Right renal cortex interstitium (tissue), 3 donors: ENCODE measurements at regions not wholly inside any gene's neighbourhood (a gene's known extent, or its start where the extent isn't known, plus 50 kb on each side); places are given as distances from the start of the nearest gene placed in this dataset.
"Not testable (repeated sequence)": the region's sequence is repeated elsewhere in the genome, so short reads cannot be mapped to it uniquely, and the experiment has no call there.

Experiments used
- DNase-seq, 3 donors: peaks; one replicate each; pipeline ENCODE4 v3.0.0-alpha.2; 2013; ENCODE audit warnings: low read depth in 3 of 3, low spot score in 2 of 3

- peak in 2 of 3 donors; percentile 29 to 34 for DNase-seq
Measured at GRCh38 chr18:23311351-23312121, 141.6 kb upstream of the RIOK3 start.

DNA sequence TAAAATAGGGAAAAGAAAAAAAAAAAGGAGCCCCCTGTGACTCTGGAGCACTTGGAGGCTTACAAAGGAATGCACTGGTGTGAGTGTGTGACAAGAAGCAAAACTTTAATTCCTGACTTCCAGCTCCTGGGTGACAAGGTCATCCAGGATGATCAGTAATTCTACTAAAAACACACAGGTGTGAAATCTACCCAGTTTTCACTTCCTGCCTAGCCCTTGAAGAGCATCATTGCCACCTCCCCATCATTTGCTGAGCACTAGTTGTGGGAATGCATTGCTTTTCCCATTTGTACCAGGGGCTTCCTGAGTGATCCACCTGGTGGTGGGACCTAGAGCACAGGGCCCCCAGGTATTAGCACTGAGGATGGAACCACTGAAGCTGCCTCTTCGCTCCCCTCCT is 139.7 kb upstream of the RIOK3 start:
- DNase-seq: no peak

- no peak for DNase-seq
Measured at GRCh38 chr18:23314672-23315071, 138.4 kb upstream of the RIOK3 start.

DNA sequence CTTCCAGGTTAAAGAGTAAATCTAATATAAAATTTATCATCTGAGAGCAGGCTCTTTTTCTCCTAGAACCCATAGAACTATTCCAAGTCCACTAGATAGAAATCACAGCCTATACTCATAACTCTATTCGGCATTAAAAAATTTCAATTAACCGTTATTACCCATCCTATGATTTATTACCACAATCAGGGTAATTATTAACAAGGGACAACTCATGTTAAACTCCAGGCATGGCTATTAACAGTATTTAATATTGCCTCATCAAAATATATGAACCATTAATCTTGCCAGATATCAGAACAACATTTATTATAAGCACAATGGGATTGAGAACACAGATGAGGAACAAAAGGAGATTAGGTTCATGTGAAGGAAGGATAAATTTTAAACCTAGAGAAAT is 136.8 kb upstream of the RIOK3 start:
- DNase-seq: no peak

- DNase-seq: no peak
Measured at GRCh38 chr18:23316988-23317387, 136.1 kb upstream of the RIOK3 start.

DNA sequence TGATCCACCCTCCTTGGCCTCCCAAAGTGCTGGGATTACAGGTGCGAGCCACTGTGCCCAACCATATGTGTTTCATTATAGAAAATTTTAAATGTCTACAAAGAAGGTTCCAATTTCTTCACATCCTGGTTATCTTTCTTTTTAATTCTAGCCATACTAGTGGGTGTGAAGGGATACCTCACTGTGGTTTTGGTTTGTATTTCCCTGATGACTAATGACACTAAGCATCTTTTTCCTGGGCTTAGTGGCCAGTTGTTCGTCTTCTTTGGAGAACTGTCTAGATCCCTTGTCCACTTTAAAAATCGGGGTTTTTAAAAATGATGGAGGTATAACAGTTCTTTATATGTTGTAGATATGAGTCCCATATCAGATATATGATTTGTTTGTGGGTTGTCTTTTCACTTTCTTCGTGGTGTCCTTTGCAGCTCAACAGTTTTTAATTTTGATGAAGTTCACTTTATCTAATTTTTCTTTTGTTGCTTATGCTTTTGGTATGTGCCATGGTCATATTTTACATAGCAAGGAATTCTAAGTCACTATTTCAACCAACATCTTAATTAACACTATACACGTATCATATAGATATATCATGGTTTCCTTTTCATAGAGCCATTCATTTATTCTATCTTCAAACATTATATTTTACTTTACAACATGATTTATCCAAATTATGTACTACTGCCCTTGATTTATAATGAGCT is 135.0 kb upstream of the RIOK3 start:
- DNase-seq: no peak

DNA sequence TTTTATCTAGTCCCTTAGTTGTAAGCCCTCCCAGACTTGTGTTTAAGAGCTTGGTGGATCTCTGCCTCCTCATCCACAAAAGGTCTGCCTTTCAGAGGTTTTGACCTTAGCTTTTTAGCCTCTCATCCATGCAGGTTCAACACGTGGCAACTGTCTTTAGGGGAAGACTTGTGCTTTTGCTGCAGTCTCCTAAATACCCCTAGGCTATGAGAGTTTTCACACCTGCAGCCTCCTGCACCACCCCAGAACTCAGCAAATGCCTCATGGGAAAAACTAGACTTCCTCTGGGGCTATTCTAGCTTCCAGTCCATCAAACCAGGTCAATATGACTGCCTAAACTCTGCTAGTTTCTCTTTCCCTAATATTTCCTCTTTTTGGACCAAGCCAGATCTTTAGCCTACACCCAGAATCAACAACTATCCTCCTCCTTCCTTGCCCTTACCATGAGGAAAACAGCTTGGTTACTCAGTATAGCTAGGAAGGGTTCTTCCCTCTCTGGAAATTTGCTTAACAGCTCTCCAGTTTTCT is 132.3 kb upstream of the RIOK3 start:
- no peak for DNase-seq

DNA sequence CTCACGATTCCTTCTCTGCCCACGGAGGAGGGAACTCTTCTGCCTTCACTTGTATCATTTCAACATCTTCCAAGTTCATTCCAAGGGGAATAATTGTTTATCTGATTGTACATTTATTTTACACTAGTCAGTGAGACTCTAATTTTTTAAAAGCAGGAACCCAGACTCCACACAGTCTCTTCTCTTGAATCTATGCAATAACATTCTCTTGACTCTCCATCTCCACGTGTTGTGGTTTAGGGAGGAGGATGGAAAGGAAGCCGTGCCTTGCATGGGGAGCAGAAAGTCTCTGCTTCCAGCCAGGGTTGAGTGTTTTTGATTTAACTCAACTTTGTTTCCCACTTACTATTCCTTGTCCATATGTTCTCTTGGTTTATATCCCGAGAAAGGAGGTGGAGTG is 131.1 kb upstream of the RIOK3 start:
- DNase-seq: no peak

GRCh38 chr18:23324056-23324811 is 128.9 kb upstream of the RIOK3 start:
- no peak for DNase-seq

GRCh38 chr18:23324861-23325260 is 128.2 kb upstream of the RIOK3 start:
- DNase-seq: no peak

- DNase-seq: not testable (repeated sequence)
Measured at GRCh38 chr18:23329671-23330070, 123.4 kb upstream of the RIOK3 start.

DNA sequence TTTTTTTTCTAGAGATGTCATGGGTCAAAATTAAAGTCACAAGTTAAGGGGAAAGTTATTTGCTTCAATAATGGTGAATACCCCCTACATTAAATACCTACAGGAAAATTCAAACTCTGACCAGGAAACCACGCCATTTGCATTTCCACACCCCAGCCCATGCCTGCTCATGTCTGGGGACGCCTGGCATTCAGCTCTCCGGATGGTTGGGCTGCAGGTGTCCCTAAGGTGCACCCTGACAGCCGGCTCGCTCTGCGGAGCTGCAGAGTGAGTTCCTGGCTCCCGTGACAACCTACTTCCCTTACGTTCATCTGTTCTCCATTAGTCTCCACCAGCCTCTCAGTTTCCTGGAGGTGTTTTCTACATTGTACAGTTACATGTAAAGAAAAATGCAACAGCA is 122.7 kb upstream of the RIOK3 start:
- no peak for DNase-seq

GRCh38 chr18:23331091-23331920 is 121.8 kb upstream of the RIOK3 start:
- no peak for DNase-seq

DNA sequence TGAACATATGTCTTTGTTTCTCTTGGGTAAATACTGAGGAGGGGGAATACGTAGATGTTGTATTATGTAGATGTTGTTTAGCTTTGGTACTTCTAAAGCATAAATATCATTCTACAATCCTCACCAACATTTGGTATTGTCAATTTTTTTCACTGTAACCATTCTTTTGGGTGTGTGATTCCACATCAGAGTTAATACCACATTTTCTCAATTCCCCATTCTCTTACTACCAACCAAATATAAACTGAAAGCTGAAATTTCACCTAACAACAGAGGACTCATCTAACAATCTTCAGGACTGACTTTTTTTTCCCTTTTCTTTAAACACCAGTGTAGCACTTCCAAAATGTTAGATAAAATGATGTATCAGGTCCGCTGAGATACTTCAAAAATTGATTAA is 120.7 kb upstream of the RIOK3 start:
- no peak for DNase-seq

GRCh38 chr18:23333827-23334226 is 119.3 kb upstream of the RIOK3 start:
- no peak for DNase-seq

DNA sequence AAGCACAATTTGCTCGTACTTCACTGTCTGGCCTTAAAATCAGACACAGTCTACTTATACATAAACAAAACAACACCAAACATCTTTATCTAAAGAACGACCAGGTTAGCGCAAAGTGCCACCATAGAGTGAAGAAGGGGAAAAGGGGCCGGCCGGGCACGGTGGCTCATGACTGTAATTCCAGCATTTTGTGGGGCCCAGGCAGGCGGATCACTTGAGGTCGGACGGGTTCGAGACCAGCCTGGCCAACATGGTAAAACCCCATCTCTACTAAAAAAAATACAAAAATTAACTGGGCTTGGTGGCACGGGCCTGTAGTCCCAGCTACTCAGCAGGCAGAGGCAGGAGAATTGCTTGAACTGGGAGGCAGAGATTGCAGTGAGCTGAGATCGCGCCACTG is 118.5 kb upstream of the RIOK3 start:
- no peak for DNase-seq

GRCh38 chr18:23336101-23336500 is 117.0 kb upstream of the RIOK3 start:
- DNase-seq: no peak

DNA sequence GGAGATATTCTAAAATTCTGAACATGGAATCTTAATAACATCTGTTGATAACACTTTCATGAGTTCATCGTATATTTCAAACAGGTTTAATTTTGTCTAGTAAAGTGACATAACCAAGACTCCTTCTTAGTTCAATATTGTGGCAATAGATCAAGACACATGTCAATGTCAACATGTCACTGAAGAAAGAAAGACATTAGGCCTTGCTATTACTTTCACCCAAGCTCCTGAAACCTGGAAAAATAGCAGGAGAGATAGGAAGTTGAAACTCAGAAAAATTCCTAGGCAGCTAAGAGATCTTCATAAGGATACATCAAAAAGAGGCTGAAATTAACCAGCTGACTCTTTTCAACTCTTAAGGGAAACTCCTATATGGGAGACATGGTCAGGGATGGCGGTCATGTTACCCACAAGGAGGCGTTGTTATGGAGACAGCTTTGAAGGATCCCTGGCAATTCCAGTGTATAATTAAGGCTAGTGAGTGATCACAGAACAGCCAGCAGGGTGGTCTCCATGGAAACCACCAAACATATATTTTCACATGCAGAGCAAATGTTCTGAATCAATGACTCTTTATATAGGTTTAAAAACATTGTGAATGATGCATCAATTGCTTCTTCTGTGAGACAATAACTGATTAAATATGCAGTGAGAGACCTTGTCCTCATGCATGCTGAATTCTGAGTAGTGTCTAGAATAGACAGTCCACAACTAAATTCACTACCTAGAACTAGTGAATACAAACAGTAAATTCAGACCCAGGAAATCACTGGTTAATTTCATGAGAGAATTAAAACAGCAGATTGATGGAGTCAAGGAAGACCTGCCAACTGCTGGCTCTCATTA is 115.3 kb upstream of the RIOK3 start:
- peak; percentile 57 to 69 (median 65) for DNase-seq

DNA sequence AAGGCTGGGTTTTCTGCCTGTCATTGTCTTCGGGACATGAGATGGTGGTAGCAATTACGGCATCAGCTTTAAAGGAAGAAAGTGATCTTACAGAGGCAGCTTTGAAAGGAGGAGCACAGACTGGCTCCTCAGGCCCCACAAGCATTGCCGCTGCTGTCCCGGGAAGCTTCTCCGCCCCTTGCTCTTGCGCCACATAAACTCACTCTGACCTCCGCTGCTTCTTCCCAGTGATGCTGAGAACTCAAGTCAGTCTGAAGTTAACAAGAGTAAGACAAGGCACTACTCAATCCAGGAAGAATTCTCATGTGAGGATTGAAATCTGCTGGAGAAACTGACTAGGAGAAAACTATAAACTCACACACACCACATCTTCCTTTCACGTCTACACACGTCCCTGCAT is 112.4 kb upstream of the RIOK3 start:
- DNase-seq: no peak

GRCh38 chr18:23341383-23341782 is 111.7 kb upstream of the RIOK3 start:
- no peak for DNase-seq
